ENCODE measurements at regions not wholly inside any gene's neighbourhood (a gene's known extent, or its start where the extent isn't known, plus 50 kb on each side); places are given as distances from the start of the nearest gene placed in this dataset.

DNA sequence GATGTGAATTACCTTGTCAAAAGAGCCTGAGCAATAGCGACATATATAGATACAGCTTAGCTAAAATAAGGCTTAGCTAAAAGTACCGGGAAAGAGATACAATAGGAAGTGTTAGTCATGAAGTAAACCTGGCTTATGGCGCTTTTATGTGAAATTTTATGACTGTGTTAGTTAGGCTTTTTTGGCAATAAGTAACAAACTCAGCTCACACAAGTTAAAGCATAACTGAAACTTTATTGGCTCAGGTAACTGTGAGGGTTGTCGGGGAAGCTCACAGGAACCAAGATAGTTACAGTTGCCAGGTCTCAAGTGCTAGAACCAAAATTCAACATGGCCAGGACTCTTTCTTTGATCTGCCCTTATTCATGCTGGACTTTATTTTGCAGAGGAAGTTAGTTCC, 925.0 kb upstream of the GYPC start:
- TF ChIP-seq POU2F2 (IDR thresholded peaks at IDR 0.05; ENCODE audit: low read depth, low read length) (no peak), POLR2A (IDR thresholded peaks at IDR 0.05; ENCODE audit: low read depth, low read length) (no peak), POLR2AphosphoS5 (IDR thresholded peaks at IDR 0.05; ENCODE audit: low read depth, low read length) (no peak)
